ENCODE measurements at regions not wholly inside any gene's neighbourhood (a gene's known extent, or its start where the extent isn't known, plus 50 kb on each side); places are given as distances from the start of the nearest gene placed in this dataset.
A peak's percentile ranks its signal among the peaks of the same experiment; 100 is the strongest.

DNA sequence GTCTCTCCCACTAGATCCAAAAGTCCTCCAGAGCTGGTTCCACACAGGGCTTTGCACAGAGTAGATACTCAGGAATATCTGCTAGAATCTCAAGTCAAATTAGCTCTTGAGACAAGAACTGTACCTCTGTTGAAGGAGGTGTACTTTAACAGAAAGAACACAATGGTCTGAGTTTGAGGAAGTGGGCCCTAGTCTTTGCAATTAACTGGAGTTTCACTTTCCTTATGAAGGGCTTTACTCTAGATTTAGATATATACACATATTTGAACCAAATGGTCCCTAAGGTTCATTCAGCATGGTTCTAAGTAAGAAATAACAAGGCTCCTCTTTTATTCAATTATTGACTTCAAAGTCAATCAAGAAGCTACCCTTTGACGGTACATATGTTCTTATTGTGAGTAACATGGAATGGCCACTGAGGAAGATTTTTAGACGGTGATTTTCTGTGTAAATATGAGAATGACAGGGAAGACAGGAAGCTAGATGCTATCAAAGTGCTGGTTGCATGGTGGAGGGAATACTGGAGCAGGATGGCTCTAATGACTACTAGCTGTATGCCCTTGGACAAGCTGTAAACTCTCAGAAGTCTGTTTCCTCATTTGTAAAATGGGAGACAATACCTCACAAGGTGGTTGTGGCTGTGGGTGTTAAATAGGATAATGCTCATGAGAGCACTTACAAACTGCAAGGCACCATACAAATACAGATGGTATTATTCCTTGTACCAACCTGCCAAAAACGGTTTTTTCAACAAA, 73.5 kb upstream of the SERTAD2 start:
- peak overlapping the region; percentile 66; the same call in 1 of the 2 replicates for H2AFZ ChIP-seq (ENCODE audit: low read depth)
- no peaks in the 10 kb centered on the region for H3K9me2 ChIP-seq
- H3K9me3 ChIP-seq = no peaks in the 10 kb centered on the region
- peaks cover 7 to 19% of the 10 kb centered on the region in 2 experiments; a peak in 3 of 4 replicates for H3K4me1 ChIP-seq (ENCODE audit: control insufficient read depth in 1 of 2, insufficient read depth in 2 of 2, low read depth in 1 of 2, low read length in 1 of 2)
- peak overlapping the region in 1 of 2 experiments; percentile 52; a peak in 2 of 4 replicates for H3K27ac ChIP-seq (ENCODE audit: low read depth in 2 of 2, low read length in 1 of 2)
- no peaks in the 10 kb centered on the region for H3K27me3 ChIP-seq (ENCODE audit: insufficient read depth)
- H3F3A ChIP-seq (replicated peaks; ENCODE audit: insufficient read depth) = peaks cover 11% of the 10 kb centered on the region
- peak overlapping the region; percentile 21; the same call in 1 of the 2 replicates for H3K4me2 ChIP-seq
- H3K9ac ChIP-seq = no peak overlapping the region
- TF ChIP-seq, protein P1, sequence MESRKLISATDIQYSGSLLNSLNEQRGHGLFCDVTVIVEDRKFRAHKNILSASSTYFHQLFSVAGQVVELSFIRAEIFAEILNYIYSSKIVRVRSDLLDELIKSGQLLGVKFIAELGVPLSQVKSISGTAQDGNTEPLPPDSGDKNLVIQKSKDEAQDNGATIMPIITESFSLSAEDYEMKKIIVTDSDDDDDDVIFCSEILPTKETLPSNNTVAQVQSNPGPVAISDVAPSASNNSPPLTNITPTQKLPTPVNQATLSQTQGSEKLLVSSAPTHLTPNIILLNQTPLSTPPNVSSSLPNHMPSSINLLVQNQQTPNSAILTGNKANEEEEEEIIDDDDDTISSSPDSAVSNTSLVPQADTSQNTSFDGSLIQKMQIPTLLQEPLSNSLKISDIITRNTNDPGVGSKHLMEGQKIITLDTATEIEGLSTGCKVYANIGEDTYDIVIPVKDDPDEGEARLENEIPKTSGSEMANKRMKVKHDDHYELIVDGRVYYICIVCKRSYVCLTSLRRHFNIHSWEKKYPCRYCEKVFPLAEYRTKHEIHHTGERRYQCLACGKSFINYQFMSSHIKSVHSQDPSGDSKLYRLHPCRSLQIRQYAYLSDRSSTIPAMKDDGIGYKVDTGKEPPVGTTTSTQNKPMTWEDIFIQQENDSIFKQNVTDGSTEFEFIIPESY (IDR thresholded peaks at IDR 0.05; ENCODE audit: borderline replicate concordance, low read depth) = no peak
- TF ChIP-seq FOXM1 (IDR thresholded peaks at IDR 0.05; ENCODE audit: low read depth) (no peak), GABPA (IDR thresholded peaks at IDR 0.05; ENCODE audit: low read depth) (no peak), FOXJ3 (CRISPR knock-in tag; IDR thresholded peaks at IDR 0.05) (no peak), TAF1 (IDR thresholded peaks at IDR 0.05; ENCODE audit: borderline replicate concordance, low read depth, low read length) (no peak), NRF1 (IDR thresholded peaks at IDR 0.05; ENCODE audit: low read depth, low read length) (no peak)
- CTCF ChIA-PET = interaction anchor here (1.0 to 5.7 kb wide), 4 partner anchors 11 to 188 kb away, joined by 3 to 22 read pairs (median 5); partner anchors contain the start of gene SERTAD2
- H3K79me2 ChIP-seq (ENCODE audit: insufficient read depth) = peaks cover 3% of the 10 kb centered on the region; the same call in 1 of the 2 replicates
- 0 out of 4 replicates have a peak overlapping the region, but pooled peaks of 1 of the 2 experiments have one; percentile 0 for H3K4me3 ChIP-seq (ENCODE audit: low read depth in 2 of 2, low read length in 1 of 2)
- no peaks in the 10 kb centered on the region for H3K36me3 ChIP-seq (replicated peaks in 1 of 2; ENCODE audit: control insufficient read depth in 1 of 2, insufficient read depth in 2 of 2, low read length in 1 of 2)
- no peaks in the 10 kb centered on the region for H4K20me1 ChIP-seq (ENCODE audit: insufficient read depth)
- no peak for DNase-seq
- POLR2A ChIA-PET = interaction anchor here (0.8 to 1.2 kb wide), 3 partner anchors 12 to 74 kb away, joined by 3 to 4 read pairs (median 3); partner anchors contain the start of gene SERTAD2
- whole genome bisulfite sequencing (ENCODE audit: low lambda C conversion rate) = 57% methylated on average over 3 of the region's 3 CpGs

DNA sequence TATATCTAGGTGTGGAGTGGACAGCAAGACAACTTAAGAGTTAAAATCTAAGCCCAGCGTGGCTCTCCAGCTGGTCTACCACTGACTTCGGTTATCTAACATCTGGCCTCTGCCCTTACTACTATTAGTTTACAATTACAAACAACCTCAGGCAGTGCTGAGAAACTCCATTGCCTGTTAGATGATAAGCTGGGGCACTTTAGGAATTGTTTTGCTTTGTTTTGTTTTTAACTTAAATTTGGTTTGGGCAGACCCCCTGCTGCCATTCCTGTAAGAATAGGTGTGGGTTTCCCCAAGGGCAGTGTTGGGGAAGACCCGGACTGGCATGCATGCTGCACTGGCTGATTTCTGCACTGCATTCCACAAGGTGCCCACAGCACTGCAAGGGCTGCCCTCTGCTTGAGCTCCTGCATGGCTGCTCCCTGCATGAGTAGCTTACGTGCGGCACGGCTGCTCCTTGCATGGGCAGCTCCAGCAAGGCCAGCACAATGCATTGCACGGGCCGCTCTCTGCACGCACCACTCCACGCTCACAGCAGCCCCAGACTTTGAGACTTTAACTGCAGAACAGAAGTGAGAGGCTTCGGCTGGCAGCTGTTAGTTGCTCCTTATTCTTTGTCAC, 74.2 kb upstream of the SERTAD2 start:
- DNase-seq = peak; percentile 55
- Histone ChIP-seq H4K20me1 (ENCODE audit: insufficient read depth) (no peaks in the 10 kb centered on the region), H3K4me1 (ENCODE audit: control insufficient read depth in 1 of 2, insufficient read depth in 2 of 2, low read depth in 1 of 2, low read length in 1 of 2) (peaks cover 7 to 19% of the 10 kb centered on the region in 2 experiments; a peak in 3 of 4 replicates), H3K27ac (ENCODE audit: low read depth in 2 of 2, low read length in 1 of 2) (no peak overlapping the region), H3K27me3 (ENCODE audit: insufficient read depth) (no peaks in the 10 kb centered on the region), H3K9ac (no peak overlapping the region), H3K79me2 (ENCODE audit: insufficient read depth) (no peaks in the 10 kb centered on the region; the same call in 1 of the 2 replicates), H2AFZ (ENCODE audit: low read depth) (no peak overlapping the region), H3F3A (replicated peaks; ENCODE audit: insufficient read depth) (peaks cover 11% of the 10 kb centered on the region), H3K9me3 (no peaks in the 10 kb centered on the region), H3K4me2 (no peak overlapping the region), H3K9me2 (no peaks in the 10 kb centered on the region), H3K4me3 (ENCODE audit: low read depth in 2 of 2, low read length in 1 of 2) (no peak overlapping the region), H3K36me3 (replicated peaks in 1 of 2; ENCODE audit: control insufficient read depth in 1 of 2, insufficient read depth in 2 of 2, low read length in 1 of 2) (no peaks in the 10 kb centered on the region)
- TF ChIP-seq MEF2A (IDR thresholded peaks at IDR 0.05; ENCODE audit: borderline replicate concordance, low read depth) (no peak), FOXJ3 (CRISPR knock-in tag; IDR thresholded peaks at IDR 0.05) (0 out of 2 replicates have a peak, but pooled peaks have one; percentile 40), RCOR1 (IDR thresholded peaks at IDR 0.05; ENCODE audit: low read length) (peak; percentile 69), TCF12 (IDR thresholded peaks at IDR 0.05) (peak; percentile 32; the same call in 1 of the 2 replicates), RAD21 (IDR thresholded peaks at IDR 0.05; ENCODE audit: low read length) (no peak), TEAD4 (IDR thresholded peaks at IDR 0.05; ENCODE audit: borderline replicate concordance, insufficient read depth) (no peak), GATA2 (CRISPR knock-in tag; IDR thresholded peaks at IDR 0.05) (peak; percentile 68)
- 71% methylated on average over 10 of the region's 11 CpGs for WGBS (ENCODE audit: low lambda C conversion rate)
- CTCF ChIA-PET = interaction anchor here (1.0 to 5.7 kb wide), 5 partner anchors 11 to 188 kb away, joined by 3 to 22 read pairs (median 5); partner anchors contain the start of gene SERTAD2
- POLR2A ChIA-PET = interaction anchor here (1.0 to 1.2 kb wide), 2 partner anchors 40 to 74 kb away, joined by 3 to 4 read pairs; partner anchors contain the start of gene SERTAD2
